ENCODE measurements at regions not wholly inside any gene's neighbourhood (a gene's known extent, or its start where the extent isn't known, plus 50 kb on each side); places are given as distances from the start of the nearest gene placed in this dataset.

DNA sequence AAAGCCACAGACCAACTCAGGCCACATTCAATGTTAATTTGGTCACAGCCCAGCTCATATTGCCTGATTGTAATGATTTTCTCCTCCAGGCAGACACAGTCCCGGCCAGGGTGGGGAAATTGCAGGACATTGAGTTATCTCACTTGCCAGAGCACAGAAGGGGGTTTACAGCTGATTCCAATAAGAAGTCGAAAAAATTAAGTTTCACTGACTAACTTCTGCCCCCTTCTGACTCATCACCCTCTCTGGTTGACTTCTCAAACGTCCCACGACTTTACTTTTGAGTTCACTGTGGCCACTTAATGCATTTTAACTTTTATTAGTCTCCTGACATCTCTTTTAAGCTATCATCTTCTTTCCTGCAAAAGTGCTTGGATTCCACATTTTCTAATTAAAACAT, 321.4 kb upstream of the WWC1 start:
- TF ChIP-seq CTCF (IDR thresholded peaks at IDR 0.05): no peak
- H3K27me3 ChIP-seq: no peaks in the 10 kb centered on the region
- no peaks in the 10 kb centered on the region for H3K9me3 ChIP-seq
- H3K4me1 ChIP-seq: no peaks in the 10 kb centered on the region
- no peak for DNase-seq
- H3K27ac ChIP-seq: no peak overlapping the region
- no peaks in the 10 kb centered on the region for H3K36me3 ChIP-seq
- H3K4me3 ChIP-seq: no peak overlapping the region
- intact Hi-C loops (cut with DNase I; ENCODE audit: low total_unique reads): no loop called here

DNA sequence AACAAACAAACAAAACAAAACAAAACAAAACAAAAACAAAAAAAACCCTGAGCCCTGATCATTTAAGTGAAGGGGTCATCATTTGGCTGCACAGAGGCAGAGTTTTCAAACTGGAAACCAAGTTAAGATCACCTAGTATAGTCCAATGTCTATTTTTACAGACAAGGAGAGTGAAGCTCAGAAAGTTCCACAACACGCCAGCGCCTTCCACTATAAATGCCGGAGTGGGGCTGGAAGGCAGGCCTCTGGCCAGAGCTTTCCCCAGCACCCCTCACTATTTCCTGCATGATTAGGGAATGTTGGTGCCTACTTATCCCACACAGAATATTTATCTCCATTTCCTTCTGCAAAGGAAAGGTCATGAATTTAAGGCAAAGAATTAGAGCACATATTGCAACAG, 319.7 kb upstream of the WWC1 start:
- no peaks in the 10 kb centered on the region for H3K9me3 ChIP-seq
- DNase-seq: no peak
- no peak for TF ChIP-seq CTCF (IDR thresholded peaks at IDR 0.05)
- intact Hi-C loops (cut with DNase I; ENCODE audit: low total_unique reads): no loop called here
- H3K4me3 ChIP-seq: no peak overlapping the region
- no peaks in the 10 kb centered on the region for H3K36me3 ChIP-seq
- H3K4me1 ChIP-seq: no peaks in the 10 kb centered on the region
- H3K27ac ChIP-seq: no peak overlapping the region
- H3K27me3 ChIP-seq: no peaks in the 10 kb centered on the region

GRCh38 chr5:167973126-167973525, 318.3 kb upstream of the WWC1 start:
- Histone ChIP-seq H3K27ac (no peak overlapping the region), H3K4me1 (no peaks in the 10 kb centered on the region), H3K36me3 (no peaks in the 10 kb centered on the region), H3K4me3 (no peak overlapping the region), H3K27me3 (no peaks in the 10 kb centered on the region), H3K9me3 (no peaks in the 10 kb centered on the region)
- intact Hi-C loops (cut with DNase I; ENCODE audit: low total_unique reads): no loop called here
- no peak for DNase-seq
- no peak for TF ChIP-seq CTCF (IDR thresholded peaks at IDR 0.05)

DNA sequence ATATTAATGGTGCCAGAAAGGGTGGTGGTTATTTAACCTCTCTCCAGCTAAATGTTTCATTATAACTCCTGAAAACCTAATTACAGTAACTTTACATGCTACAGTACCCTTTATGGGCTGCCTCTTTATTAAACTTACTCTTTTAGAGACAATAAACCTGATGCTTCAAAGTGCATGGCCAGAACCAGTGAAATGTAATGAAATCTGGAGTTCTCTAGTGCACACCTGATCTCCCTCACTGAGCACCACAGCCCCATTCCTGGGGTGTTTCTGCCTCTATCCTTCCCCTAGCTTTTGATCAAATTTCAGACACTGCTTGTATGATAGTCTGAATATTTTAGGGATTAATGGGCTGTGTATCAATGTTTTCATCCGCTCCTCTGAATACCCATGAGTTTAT, 306.5 kb upstream of the WWC1 start:
- DNase-seq: no peak
- intact Hi-C loops (cut with DNase I; ENCODE audit: low total_unique reads): no loop called here
- H3K27ac ChIP-seq: no peak overlapping the region

GRCh38 chr5:167985373-167985772, 306.1 kb upstream of the WWC1 start:
- H3K9me3 ChIP-seq: no peaks in the 10 kb centered on the region
- no peak overlapping the region for H3K4me3 ChIP-seq
- H3K27ac ChIP-seq: no peak overlapping the region
- DNase-seq: no peak
- H3K36me3 ChIP-seq: no peaks in the 10 kb centered on the region
- intact Hi-C loops (cut with DNase I; ENCODE audit: low total_unique reads): no loop called here
- H3K27me3 ChIP-seq: peaks cover 0 to 2% of the 10 kb centered on the region in 2 donors
- TF ChIP-seq CTCF (IDR thresholded peaks at IDR 0.05): no peak
- H3K4me1 ChIP-seq: no peaks in the 10 kb centered on the region

More for the DNA sequence above, 306.5 kb upstream of the WWC1 start:
- Histone ChIP-seq H3K4me1 (no peaks in the 10 kb centered on the region), H3K27me3 (peaks cover 0 to 2% of the 10 kb centered on the region in 2 donors), H3K9me3 (no peaks in the 10 kb centered on the region), H3K4me3 (no peak overlapping the region), H3K36me3 (no peaks in the 10 kb centered on the region)
- TF ChIP-seq CTCF (IDR thresholded peaks at IDR 0.05): no peak

Measured in tibial artery (tissue), 4 donors.